Stimulated activated CD4-positive, alpha-beta T cell treated with anti-CD3 and anti-CD28 coated beads, Interleukin-12 subunit alpha, Interleukin-12 subunit beta, amount 100 ng/mL, for 4 hours (primary cell): ENCODE measurements at regions not wholly inside any gene's neighbourhood (a gene's known extent, or its start where the extent isn't known, plus 50 kb on each side); places are given as distances from the start of the nearest gene placed in this dataset.
"Not testable (repeated sequence)": the region's sequence is repeated elsewhere in the genome, so short reads cannot be mapped to it uniquely, and the experiment has no call there.

Experiments
- DNase-seq: peaks from one replicate; pipeline ENCODE4 v3.0.0-alpha.2; 2020

GRCh38 chrX:829145-829544, 198.6 kb downstream of the SHOX start:
- no peak for DNase-seq

DNA sequence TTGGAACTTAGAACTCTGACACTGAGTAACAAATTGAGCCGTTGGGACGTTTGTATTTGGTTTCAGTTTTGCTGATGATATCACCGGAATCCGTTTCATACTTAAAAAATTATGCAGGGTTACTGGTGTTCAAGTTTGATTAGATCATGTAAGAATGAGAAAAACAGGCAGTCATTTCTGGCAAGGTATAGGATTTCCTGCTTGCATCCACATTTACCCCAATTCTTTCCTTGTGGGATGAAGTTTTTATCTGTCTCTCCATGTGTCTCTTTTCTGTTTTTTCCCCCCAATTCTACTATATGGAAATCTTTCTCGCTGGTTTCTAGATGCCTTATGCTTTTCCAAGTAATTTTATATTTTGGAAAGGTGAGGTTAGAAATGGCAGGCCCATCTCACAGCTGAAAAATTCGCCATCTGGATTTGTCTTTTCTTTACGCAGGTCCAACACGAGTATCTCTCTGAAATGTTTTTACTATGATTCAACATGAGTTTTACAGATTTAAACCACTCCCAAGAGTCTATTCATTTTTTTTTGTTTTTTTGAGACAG, 197.9 kb downstream of the SHOX start:
- no peak for DNase-seq

DNA sequence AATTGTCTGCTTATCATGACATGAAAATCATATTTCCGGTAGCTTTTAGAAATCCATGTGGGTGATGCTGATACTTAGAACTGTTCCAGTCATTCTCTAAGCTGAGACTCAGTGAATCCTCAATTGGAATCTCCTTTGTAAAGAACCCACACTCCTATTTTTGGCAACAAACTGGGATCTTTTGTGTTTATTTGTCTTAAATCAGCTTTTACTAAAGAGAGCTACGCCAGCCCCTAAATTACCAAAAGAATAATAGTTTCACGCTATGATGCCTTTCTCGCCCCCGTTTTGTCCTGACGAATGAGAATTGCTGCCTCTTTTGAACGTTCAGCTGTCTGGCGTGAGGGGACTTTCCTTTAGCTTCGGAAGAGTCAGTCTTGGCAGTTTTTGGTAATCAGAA, 195.9 kb downstream of the SHOX start:
- no peak for DNase-seq

DNA sequence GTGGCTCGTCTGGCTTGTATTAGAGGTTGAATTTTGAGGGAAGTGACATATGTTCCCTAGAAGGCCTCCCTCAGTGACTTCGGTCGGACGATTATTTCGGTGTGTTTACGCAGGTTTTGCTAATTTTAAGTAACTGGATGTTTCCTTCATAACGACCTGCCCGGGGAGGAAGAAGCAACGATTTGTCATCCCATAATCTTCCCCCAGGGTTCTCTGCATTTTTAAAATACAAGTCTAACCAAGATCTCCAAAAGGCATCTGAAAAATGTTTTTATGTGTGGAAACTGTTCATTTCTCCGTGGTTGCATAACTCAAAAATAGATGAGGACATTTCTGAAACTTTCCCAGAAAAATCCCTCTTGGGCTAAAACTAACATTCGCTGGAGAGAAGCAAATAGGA, 195.4 kb downstream of the SHOX start:
- DNase-seq: no peak

DNA sequence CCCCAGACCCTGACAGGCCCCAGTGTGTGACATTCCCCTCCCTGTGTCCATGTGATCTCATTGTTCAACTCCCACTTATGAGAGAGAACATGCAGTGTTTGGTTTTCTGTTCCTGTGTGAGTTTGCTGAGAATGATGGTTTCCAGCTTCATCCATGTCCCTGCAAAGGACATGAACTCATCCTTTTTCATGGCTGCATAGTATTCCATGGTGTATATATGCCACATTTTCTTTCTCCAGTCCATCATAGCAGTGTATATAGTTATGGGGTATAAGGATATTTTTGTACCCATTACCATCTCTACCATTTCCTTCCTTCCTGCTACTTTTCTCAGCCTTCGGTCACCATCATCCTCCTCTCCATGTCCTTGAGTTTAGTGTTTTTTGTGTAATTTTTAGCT, 192.5 kb downstream of the SHOX start:
- DNase-seq: not testable (repeated sequence)

DNA sequence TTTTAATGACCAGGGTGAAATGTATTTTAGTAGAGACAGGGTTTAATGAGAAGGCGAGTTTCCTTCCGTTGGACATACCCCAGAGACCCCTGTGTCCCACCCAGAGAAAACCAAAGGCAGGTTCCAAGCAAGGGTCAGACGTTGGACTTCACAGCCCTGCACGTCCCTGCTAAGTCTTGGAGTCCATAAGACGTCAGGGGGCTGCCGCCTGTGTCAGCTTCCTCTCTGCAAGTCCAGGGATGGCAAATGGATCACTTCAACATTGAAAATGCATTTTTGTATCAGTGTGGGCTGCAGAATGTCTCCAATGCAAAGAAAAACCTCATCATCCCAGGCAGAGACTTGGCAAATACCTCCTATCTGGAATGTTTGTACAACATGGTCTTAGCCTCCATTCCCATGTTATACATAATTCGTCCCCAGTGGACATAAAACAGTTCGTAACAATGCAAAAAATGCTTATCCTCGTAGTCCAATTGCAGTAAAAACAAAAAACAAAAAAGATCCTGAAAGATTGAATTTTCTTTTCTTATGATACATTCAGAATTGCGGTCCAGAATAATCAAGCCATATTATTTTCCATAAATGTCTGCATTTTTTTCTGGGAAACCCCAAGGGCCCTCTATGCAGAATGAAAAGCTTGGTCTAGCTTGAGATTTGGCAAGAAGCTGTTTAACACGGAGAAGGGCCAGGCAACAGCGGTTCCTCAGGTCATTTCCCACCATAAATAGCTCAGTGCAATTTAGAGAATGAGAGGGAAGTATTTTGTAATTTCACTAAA, 190.9 kb downstream of the SHOX start:
- no peak for DNase-seq

DNA sequence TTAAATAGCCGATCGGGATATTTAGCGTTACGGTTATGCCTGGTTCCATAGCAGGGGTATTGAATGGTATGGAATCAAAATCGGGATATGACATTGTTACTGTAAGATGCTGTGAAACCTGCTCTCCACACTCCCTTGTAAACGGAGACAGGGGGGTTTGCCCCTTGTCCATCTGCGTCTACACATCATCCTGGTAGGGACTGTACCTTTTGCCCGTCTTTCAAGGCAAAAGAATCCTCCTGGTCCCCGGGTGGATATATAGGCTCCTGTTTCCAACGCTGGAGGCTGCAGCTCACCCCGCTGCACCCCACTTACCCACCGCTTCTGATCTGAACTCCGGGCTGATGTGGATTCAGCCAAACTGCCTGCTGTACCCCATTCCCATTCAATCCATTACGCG, 189.1 kb downstream of the SHOX start:
- DNase-seq: no peak

- no peak for DNase-seq
These were observed 187.2 kb downstream of the SHOX start for GRCh38 chrX:817759-818300.

DNA sequence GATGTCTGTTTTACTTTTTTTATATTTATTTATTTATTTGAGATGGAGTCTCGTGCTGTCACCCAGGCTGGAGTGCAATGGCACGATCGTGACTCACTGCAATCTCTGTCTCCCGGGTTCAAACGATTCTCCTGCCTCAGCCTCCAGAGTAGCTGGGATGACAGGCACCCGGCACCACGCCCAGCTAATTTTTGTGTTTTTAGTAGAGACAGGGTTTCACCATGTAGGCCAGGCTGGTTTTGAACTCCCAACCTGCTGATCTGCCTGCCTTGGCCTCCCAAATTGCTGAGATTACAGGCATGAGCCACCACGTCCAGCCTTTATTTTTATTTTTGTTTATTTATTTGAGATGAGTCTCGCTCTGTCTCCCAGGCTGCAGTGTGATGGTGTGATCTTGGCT, 186.6 kb downstream of the SHOX start:
- DNase-seq: not testable (repeated sequence)

DNA sequence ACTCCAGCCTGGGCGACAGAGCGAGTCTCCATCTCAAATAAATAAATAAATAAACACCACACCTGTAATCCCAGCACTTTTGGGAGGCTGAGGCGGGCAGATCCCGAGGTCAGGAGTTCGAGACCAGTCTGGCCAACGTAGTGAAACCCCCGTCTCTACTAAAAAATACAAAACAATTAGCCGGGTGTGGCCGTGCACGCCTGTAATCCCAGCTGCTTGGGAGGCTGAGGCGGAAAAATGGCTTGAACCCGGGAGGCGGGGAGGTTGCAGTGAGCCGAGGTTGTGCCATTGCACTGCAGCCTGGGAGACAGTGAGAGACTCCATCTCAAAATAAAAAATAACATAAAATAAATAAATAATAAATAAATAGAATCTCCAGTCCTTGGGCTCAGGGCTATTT, 185.8 kb downstream of the SHOX start:
- no peak for DNase-seq

GRCh38 chrX:810186-810585, 179.6 kb downstream of the SHOX start:
- DNase-seq: no peak

DNA sequence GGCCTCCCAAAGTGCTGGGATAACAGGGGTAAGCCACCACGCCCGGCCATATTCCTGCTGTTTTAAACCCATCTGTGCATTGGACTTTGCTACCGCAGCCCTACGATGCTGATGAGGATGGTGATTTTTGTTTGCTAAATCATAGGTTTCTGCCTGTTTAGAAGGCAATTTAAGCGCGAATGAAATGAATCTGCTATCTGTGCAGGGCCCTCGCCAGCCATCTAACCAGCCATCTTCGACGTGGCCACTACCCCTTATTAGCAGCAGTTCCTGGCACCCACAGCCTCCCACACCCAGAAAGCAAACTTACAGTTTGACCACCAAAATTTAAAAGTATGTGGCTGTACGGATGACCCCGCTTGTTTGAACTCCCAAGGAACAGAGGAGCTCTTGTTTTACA, 178.5 kb downstream of the SHOX start:
- no peak for DNase-seq

- no peak for DNase-seq
These were observed 176.0 kb downstream of the SHOX start for GRCh38 chrX:806586-806985.

DNA sequence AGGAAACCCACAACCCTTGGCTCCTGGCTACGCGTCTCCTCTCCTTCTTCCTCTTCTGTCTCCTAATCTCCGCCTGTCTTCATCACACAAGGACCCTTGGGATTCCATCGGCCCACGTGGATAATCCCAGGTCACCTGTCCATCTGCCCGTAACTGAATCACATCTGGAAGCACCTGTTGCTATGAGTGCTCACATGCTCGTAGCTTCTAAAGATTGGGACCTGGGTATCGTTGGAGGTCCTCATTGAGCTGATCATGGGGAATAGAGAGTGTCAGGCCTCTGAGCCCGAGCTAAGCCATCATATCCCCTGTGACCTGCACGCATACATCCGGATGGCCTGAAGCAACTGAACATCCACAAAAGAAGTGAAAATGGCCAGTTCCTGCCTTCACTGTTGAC, 175.4 kb downstream of the SHOX start:
- DNase-seq: no peak

DNA sequence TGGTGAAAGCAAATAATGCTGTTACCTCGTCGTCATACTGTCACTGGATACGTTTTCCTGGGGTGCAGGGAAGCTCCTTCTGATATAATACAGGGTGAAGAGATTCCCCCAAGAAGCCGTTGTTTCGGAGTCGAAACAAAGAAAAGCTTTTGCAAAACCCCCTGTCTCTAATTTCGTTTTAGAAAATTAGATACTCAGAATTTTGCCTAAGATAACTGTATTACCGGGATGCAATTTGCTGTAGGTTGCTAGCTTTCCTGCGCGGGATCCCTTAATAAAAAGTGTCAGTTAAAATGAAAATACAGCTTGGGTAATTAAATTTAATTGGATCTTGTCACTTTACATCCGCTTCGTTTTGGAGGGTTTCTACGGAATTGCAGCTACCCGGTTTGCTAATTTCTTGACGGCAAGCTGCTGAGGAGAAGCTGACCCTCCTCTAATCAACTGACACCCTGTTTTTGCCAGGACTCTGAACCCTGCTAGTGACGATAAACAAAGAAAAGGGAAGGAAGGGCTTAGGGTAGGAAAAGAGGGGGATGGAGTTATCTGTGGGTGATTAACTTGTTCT, 174.6 kb downstream of the SHOX start:
- DNase-seq: no peak

GRCh38 chrX:802846-803245, 172.3 kb downstream of the SHOX start:
- DNase-seq: no peak

- no peak for DNase-seq
These were observed 169.2 kb downstream of the SHOX start for GRCh38 chrX:799808-800207.

DNA sequence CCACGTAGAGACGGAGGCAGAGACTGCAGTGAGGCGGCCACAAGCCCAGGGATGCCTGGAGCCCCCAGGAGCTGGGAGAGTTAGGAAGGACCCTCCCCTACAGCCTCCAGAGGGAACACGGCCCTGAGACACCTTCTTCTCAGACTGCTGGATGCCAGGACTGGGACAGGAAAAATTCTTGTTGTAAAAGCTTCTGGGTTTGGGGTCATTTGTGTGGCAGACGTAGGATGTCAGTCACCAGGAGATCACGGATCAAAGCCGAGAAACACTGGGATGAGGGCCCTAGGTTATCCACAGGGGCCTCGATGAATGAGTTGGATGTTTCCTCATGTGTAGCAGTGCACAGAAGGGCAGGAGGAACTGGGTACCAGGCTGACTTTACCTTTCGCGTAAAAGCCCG, 163.7 kb downstream of the SHOX start:
- no peak for DNase-seq

DNA sequence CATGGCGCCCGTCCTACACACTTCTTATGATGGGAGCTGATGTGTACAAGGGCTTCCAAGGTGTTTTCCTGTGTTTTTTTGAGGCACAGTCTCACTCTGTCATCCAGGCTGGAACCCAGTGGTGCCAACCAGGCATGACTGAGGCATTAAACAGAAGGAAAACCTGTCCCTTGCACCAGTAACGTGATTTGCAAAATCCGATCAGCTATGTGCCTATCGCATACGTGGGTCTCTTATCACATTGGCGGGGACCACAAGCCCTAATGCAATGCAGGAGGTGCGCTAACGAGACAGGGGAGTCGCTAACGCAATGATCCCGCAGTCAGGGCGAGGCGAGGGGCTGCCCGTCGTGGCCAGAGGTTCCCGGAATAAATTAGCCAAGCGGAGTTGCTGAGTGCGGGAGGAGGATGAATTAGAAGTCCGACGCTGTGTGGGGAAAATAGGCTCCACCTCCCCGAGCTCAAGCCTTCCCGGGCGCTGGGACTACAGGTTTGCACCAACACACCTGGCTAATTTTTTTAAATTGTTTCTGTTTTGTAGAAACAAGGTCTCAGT, 162.7 kb downstream of the SHOX start:
- no peak for DNase-seq

DNA sequence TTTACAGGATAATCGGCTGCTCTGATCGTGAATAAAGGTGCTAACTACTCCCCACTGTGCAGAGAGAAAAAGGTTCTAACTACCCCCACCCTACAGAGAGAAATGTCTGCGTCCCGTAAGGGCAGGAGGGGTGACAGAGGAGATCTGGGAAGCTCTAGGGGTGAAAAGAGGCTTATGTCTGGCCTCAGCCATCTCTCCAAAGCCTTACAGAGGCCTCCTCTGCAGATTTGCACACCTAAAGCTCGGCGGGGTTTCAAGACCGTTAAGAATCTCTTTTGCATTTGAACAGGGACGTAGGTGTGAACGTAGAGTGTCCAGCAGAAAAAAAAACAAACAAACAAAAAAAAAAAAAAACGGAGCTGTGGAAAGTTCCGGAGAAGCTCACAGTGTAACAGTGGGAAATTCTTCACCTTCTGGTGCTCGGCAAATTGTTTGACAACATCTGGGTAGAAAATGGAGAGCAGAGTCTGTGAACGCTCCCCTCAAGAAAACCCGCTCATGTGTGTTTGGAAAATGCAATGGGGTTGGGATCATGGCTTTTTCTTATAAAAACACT, 161.0 kb downstream of the SHOX start:
- no peak for DNase-seq

DNA sequence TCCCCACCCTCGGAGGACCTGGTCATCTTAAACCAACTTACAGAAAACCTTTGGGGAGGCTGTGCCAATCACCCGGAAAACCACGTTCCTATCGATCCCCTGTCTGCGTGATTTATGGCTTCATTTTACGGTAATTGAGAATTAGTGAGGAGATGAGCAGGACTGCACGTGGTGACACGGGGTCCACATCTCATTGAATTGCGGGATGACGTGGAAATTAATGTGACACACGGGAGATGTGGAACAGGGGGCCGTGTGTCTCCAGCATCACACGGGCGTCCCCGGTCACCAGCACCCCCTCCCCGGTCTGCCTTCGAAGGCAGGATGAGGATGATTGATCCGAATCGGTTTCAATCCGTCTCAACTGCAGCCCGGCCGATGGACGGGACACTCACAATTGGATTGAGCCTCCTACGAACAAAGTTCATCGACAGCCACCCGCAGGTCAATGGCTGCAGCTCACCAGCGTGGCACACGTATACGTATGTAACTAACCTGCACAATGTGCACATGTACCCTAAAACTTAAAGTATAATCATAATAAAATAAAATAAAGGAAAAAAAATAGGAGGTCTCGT, 160.3 kb downstream of the SHOX start:
- DNase-seq: no peak

- DNase-seq: no peak
These were observed 159.5 kb downstream of the SHOX start for GRCh38 chrX:790041-790506.

- DNase-seq: no peak
These were observed 158.5 kb downstream of the SHOX start for GRCh38 chrX:789096-789495.
